GM12874 (cell line): ENCODE measurements at regions not wholly inside any gene's neighbourhood (a gene's known extent, or its start where the extent isn't known, plus 50 kb on each side); places are given as distances from the start of the nearest gene placed in this dataset.

ENCODE experiments used
- TF ChIP-seq, protein P1 (sequence below): IDR thresholded peaks from 2 replicates; pipeline ENCODE4 v1.5.1; 2011; ENCODE audit warnings: low read depth, mild to moderate bottlenecking, control low read depth, low read length, moderate library complexity; ENCODE audit not compliant: insufficient read depth

DNA sequence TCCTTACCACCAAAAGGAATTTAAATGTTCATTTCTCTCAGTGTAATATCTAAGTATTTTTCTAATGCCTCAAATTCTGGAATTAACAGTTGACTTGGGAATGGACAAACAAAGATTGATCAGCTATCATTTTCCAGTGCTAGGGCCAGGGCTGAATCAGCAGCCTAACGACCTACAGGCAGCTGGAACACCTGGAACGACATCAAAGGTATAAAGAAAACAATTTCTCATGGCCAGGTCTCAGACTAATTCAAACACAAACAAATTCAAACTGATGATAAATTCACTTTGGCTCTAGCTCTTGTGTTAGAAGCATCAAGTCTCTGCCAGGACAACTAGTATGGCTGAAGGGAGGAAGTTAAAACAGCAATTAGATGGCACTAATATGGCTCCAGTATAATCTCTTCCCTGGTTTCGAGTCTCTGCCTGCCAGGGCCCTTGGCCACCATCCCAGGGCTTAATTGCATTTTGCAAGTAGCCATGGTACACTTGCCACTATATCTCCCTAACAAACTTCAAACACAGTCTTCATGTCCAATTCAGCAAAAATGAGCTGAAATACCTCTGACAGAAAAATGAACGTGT, 70.2 kb upstream of the FSHR start:
- TF ChIP-seq, protein P1, sequence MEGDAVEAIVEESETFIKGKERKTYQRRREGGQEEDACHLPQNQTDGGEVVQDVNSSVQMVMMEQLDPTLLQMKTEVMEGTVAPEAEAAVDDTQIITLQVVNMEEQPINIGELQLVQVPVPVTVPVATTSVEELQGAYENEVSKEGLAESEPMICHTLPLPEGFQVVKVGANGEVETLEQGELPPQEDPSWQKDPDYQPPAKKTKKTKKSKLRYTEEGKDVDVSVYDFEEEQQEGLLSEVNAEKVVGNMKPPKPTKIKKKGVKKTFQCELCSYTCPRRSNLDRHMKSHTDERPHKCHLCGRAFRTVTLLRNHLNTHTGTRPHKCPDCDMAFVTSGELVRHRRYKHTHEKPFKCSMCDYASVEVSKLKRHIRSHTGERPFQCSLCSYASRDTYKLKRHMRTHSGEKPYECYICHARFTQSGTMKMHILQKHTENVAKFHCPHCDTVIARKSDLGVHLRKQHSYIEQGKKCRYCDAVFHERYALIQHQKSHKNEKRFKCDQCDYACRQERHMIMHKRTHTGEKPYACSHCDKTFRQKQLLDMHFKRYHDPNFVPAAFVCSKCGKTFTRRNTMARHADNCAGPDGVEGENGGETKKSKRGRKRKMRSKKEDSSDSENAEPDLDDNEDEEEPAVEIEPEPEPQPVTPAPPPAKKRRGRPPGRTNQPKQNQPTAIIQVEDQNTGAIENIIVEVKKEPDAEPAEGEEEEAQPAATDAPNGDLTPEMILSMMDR, result no peak

- TF ChIP-seq, protein P1, result no peak
Measured at GRCh38 chr2:49222975-49223528, 68.7 kb upstream of the FSHR start.

GRCh38 chr2:49219741-49220140, 65.4 kb upstream of the FSHR start:
- TF ChIP-seq, protein P1, result no peak

- TF ChIP-seq, protein P1, result no peak
Measured at GRCh38 chr2:49210191-49210590, 55.9 kb upstream of the FSHR start.

DNA sequence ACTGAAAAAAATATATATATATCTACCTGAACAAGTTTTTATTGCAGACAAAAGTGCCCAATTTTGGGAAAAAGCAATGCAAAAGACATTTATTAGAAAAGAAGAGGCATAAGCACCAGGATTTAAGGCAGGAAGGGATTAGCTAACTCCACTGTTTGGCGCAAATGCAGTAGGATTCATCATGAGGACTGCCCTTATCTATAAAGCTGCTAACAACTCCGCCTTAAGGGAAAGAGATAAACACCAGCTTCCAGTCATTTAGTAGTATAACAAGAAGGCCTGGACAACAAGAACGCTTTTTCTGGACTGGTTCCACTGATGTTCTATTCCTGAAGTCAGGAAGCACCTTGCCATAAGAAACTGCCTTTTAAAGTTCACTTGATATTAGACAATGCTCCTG, 52.9 kb upstream of the FSHR start:
- TF ChIP-seq, protein P1, result no peak
